ENCODE measurements at regions not wholly inside any gene's neighbourhood (a gene's known extent, or its start where the extent isn't known, plus 50 kb on each side); places are given as distances from the start of the nearest gene placed in this dataset.

GRCh38 chr9:29150606-29151005 lies 1577.3 kb upstream of the C9orf72 start:
- intact Hi-C loops (cut with micrococcal nuclease) (no loop called here), dilution Hi-C loops (cut with MboI; ENCODE audit: extremely low pct_ligation_motif_present, low sequenced_read_pairs) (no loop called here)
- ChIA-PET POLR2A (no interaction called here), CTCF (no interaction called here)
- peaks cover 4% of the 10 kb centered on the region for H3K9me3 ChIP-seq (replicated peaks; ENCODE audit: control insufficient read depth, insufficient read depth, low read length)
- H3K9ac ChIP-seq (replicated peaks; ENCODE audit: extremely low read depth, insufficient read depth, low read length) = no peak overlapping the region
- no peak overlapping the region for H3K4me3 ChIP-seq (replicated peaks in 1 of 3; ENCODE audit: insufficient read depth in 1 of 3, low read depth in 1 of 3, low read length in 3 of 3)
- H3K36me3 ChIP-seq (ENCODE audit: control insufficient read depth in 2 of 2, extremely low read depth in 1 of 2, insufficient read depth in 2 of 2, low read length in 2 of 2) = no peaks in the 10 kb centered on the region
- no peak for TF ChIP-seq POLR2A (IDR thresholded peaks at IDR 0.05; ENCODE audit: low read depth, low read length)
- no peak for TF ChIP-seq GATA2 (IDR thresholded peaks at IDR 0.05; ENCODE audit: insufficient read depth, insufficient read length, low read depth, low read length)
- no peak for TF ChIP-seq MAX (IDR thresholded peaks at IDR 0.05; ENCODE audit: insufficient read depth, insufficient read length)
- no peak for TF ChIP-seq FOS (IDR thresholded peaks at IDR 0.05; ENCODE audit: borderline replicate concordance, insufficient read depth, low read length)
- TF ChIP-seq CTCF (IDR thresholded peaks at IDR 0.05; ENCODE audit: extremely low read depth in 1 of 2, insufficient read depth in 1 of 2, low read depth in 1 of 2, low read length in 2 of 2) = no peak
- no peak for TF ChIP-seq EZH2 (IDR thresholded peaks at IDR 0.05; ENCODE audit: borderline replicate concordance, low read depth, low read length, severe bottlenecking)
- no peak for TF ChIP-seq JUN (IDR thresholded peaks at IDR 0.05; ENCODE audit: borderline replicate concordance, insufficient read depth, insufficient read length, low read depth)
- TF ChIP-seq MYC (IDR thresholded peaks at IDR 0.05; ENCODE audit: low read depth, low read length) = no peak
- no peak for TF ChIP-seq POLR2AphosphoS5 (IDR thresholded peaks at IDR 0.05; ENCODE audit: insufficient read depth, low read depth, low read length)
- no peak for FAIRE-seq
- DNase-seq (ENCODE audit: low read depth, low spot score) = no peak
- no peak overlapping the region for H2AFZ ChIP-seq (ENCODE audit: low read depth, low read length)
- no peak overlapping the region for H3K27ac ChIP-seq (ENCODE audit: insufficient read depth, low read depth, low read length)
- H3K9me1 ChIP-seq (replicated peaks; ENCODE audit: control insufficient read depth, extremely low read depth, insufficient read depth, low read length) = no peaks in the 10 kb centered on the region
- no peaks in the 10 kb centered on the region for H4K20me1 ChIP-seq (replicated peaks; ENCODE audit: control insufficient read depth, extremely low read depth, insufficient read depth, low read length)
- H3K27me3 ChIP-seq (ENCODE audit: control insufficient read depth in 2 of 2, insufficient read depth in 2 of 2, low read length in 2 of 2) = no peaks in the 10 kb centered on the region
- H3K79me2 ChIP-seq (ENCODE audit: control insufficient read depth, insufficient read depth, low read length) = no peaks in the 10 kb centered on the region
- H3K4me2 ChIP-seq (ENCODE audit: insufficient read depth, low read length) = no peak overlapping the region
- H3K4me1 ChIP-seq (ENCODE audit: control insufficient read depth, extremely low read depth, insufficient read depth, low read length) = no peaks in the 10 kb centered on the region
- BruUV-seq (replicated peaks) = no TSS peak
